BJ (cell line): ENCODE measurements at regions not wholly inside any gene's neighbourhood (a gene's known extent, or its start where the extent isn't known, plus 50 kb on each side); places are given as distances from the start of the nearest gene placed in this dataset.

Source experiments
- CTCF ChIA-PET: fragments of 350-600 bp; formaldehyde crosslinking; extraction: SDS; loops from one replicate; lab custom pipeline; 2021; ENCODE audit warnings: antibody characterized with exemption, inconsistent platforms; lab: Yijun Ruan, JAX
- POLR2A ChIA-PET: fragments of 300-600 bp; sonication (Branson Sonifier 250); formaldehyde crosslinking; extraction: SDS; loops from one replicate; lab custom pipeline; 2021; ENCODE audit warnings: antibody characterized with exemption; lab: Charles Lee
- DNase-seq: peaks from one replicate; pipeline ENCODE4 v3.0.0-alpha.2; 2011; ENCODE audit warnings: low read depth
- H3K27me3 ChIP-seq: 2 replicates; pipeline ENCODE4 v1.6.0; 2011; ENCODE audit warnings: low read length; ENCODE audit not compliant: control insufficient read depth, insufficient read depth
- H3K36me3 ChIP-seq: 2 replicates; pipeline ENCODE4 v1.5.1; 2011; ENCODE audit warnings: low read length; ENCODE audit not compliant: control insufficient read depth, insufficient read depth
- H3K4me3 ChIP-seq: 2 replicates; pipeline ENCODE4 v1.5.1; 2011; ENCODE audit warnings: low read depth, mild to moderate bottlenecking, control low read depth, low read length
- TF ChIP-seq, protein P1 (sequence below): IDR thresholded peaks from 2 replicates; pipeline ENCODE4 v1.5.1; 2011; ENCODE audit warnings: low read depth, mild to moderate bottlenecking, control low read depth, inconsistent platforms, low read length, moderate library complexity; ENCODE audit not compliant: insufficient read depth

DNA sequence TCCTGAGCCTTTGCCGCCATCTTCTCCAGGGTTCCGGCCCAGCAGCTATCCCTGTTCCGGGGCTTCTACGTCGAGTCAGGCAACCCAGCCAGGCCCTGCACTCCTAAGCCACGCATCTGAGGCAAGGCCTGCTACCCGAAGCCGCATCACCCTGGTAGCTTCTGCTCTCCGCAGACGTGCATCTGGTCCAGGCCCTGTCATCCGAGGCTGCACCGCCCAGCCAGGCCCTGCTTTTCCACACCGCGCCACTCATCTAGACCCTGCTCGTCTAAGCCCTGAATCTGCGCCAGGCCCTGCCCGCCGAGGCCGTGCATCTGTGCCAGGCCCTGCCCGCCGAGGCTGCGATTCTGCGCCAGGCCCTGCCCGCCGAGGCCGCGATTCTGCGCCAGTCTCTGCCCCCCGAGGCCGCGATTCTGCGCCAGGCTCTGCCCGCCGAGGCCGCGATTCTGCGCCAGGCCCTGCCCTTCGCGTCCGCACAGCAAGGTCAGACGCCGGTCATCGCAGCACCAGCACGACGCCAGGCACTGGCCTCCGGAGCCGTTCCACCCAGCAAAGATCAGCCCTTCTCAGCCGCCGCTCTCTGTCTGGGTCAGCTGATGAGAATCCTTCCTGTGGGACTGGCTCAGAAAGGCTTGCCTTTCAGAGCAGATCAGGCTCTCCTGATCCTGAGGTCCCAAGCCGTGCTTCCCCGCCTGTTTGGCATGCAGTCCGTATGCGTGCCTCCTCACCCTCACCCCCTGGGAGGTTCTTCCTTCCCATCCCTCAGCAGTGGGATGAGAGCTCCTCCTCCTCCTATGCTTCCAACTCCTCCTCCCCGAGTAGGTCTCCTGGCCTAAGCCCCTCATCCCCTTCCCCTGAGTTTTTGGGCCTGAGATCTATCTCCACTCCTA is 75.1 kb downstream of the NUDT10 start:
- no peak for DNase-seq
- no peaks in the 10 kb centered on the region for H3K27me3 ChIP-seq
- no peaks in the 10 kb centered on the region for H3K36me3 ChIP-seq
- H3K4me3 ChIP-seq = no peak overlapping the region
- POLR2A ChIA-PET = no interaction called here
- CTCF ChIA-PET = interaction anchor here (1.3 kb wide), 1 partner anchor 13 kb away, joined by 3 read pairs; no protein-coding TSS in a partner anchor
- TF ChIP-seq, protein P1, sequence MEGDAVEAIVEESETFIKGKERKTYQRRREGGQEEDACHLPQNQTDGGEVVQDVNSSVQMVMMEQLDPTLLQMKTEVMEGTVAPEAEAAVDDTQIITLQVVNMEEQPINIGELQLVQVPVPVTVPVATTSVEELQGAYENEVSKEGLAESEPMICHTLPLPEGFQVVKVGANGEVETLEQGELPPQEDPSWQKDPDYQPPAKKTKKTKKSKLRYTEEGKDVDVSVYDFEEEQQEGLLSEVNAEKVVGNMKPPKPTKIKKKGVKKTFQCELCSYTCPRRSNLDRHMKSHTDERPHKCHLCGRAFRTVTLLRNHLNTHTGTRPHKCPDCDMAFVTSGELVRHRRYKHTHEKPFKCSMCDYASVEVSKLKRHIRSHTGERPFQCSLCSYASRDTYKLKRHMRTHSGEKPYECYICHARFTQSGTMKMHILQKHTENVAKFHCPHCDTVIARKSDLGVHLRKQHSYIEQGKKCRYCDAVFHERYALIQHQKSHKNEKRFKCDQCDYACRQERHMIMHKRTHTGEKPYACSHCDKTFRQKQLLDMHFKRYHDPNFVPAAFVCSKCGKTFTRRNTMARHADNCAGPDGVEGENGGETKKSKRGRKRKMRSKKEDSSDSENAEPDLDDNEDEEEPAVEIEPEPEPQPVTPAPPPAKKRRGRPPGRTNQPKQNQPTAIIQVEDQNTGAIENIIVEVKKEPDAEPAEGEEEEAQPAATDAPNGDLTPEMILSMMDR = no peak

DNA sequence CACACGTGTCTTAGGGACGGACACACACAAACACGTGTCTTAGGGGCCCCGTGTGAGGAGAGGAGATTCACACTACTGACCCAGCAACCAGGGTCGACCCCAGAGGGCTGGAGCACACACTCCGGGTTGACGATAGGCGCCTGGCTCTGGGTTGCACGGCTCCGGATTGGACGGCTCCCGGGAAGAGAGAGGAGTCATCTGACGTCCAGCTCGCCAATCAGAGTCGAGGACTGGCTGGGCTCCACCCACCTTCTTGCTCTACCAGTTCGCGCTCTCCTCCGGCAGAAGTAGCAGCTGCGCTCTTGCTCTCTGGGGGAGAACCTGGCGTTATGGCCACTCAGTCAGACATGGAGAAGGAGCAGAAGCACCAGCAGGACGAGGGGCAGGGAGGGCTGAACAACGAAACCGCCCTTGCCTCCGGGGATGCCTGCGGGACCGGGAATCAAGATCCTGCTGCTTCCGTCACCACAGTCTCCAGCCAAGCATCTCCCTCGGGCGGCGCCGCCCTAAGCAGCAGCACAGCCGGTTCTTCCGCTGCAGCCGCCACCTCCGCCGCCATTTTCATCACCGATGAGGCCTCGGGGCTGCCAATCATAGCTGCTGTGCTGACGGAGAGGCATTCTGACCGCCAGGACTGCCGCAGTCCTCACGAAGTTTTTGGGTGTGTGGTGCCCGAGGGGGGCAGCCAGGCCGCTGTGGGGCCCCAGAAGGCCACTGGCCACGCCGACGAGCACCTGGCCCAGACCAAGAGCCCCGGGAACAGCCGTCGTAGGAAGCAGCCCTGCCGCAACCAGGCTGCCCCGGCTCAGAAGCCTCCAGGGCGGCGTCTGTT is 74.3 kb downstream of the NUDT10 start:
- no peaks in the 10 kb centered on the region for H3K27me3 ChIP-seq
- H3K4me3 ChIP-seq = no peak overlapping the region
- POLR2A ChIA-PET = no interaction called here
- CTCF ChIA-PET = interaction anchor here (1.3 kb wide), 1 partner anchor 14 kb away, joined by 3 read pairs; no protein-coding TSS in a partner anchor
- TF ChIP-seq, protein P1 = no peak
- no peaks in the 10 kb centered on the region for H3K36me3 ChIP-seq
- DNase-seq = no peak

DNA sequence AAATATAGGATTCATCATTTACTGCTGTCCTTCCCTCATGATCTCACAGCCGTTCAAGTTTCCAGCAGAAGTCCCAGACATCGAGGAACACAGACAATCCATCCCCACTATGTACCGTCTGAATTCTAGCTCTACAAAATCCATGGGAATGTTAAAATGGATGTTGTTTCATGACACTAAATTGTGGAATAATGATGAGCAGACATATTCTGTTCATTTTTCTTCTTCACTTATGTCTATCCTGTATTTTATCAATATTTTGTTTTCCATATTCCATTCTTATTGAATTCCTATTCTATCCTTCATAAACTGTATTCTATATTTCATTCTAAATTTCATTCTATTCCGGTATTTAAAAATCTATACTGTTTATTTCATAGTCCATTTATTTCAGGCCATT is 71.8 kb downstream of the NUDT10 start:
- no peaks in the 10 kb centered on the region for H3K27me3 ChIP-seq
- ChIA-PET POLR2A (no interaction called here), CTCF (no interaction called here)
- no peaks in the 10 kb centered on the region for H3K36me3 ChIP-seq
- TF ChIP-seq, protein P1 = no peak
- DNase-seq = no peak
- no peak overlapping the region for H3K4me3 ChIP-seq

DNA sequence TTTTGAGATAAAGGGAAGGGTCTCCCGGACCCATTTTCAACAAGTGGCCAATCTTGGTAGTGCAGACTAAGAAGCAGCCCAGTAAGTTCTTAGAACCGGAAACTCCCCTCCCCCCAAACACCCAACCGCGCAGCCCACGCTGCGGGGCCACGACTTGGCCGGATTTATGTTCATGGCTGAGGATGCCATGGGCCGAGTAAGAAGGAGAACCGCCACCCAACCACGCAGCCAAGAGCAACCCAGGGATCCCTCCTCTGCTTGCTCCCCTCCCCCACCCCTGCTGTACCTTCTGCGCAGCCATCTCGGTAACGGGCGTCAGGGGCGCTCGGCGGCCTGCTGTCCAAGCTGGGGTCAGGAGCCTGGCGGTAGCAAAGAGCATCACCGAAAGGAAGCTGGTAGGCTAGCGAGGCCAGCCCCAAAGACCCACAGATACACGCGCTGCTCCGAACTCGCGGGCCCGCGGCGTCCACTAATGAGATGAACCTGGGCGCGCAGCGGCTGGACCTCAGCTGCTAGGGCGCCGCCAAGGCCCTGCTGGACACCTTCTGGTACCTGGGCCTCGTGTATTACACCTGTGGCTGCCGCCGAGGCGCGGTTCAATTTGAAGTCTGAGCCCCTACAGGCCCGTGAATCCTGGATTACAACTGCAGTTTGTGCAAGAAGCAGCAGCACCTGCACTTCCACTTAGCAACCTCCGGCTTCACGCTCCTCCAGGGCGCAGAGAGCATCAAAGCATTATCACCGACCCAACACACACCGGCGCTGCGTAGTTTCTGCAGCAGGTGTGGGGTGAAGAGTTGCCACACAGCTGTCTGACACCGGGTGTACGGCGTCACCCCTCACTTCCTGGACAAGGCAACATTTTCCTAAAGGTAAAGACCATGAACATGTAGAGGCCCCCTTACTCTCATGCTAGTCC is 63.4 kb downstream of the NUDT10 start:
- Histone ChIP-seq H3K27me3 (no peaks in the 10 kb centered on the region), H3K36me3 (no peaks in the 10 kb centered on the region), H3K4me3 (peak overlapping the region; percentile 19)
- ChIA-PET CTCF (no interaction called here), POLR2A (no interaction called here)
- TF ChIP-seq, protein P1 = no peak
- no peak for DNase-seq
